Spleen (tissue), 3 donors: ENCODE measurements at regions not wholly inside any gene's neighbourhood (a gene's known extent, or its start where the extent isn't known, plus 50 kb on each side); places are given as distances from the start of the nearest gene placed in this dataset.

Experiments
- POLR2A ChIP-seq, 3 donors: fragments of 450-650 bp; IDR thresholded peaks; one replicate each; pipeline ENCODE4 v1.5.1; 2017; ENCODE audit warnings: antibody characterized with exemption in 3 of 3, mild to moderate bottlenecking in 1 of 3
- POLR2AphosphoS5 ChIP-seq, 3 donors: sonication (generic); formaldehyde crosslinking; IDR thresholded peaks; one replicate each; pipeline ENCODE4 v1.5.1; 2017; ENCODE audit warnings: antibody characterized with exemption in 3 of 3

DNA sequence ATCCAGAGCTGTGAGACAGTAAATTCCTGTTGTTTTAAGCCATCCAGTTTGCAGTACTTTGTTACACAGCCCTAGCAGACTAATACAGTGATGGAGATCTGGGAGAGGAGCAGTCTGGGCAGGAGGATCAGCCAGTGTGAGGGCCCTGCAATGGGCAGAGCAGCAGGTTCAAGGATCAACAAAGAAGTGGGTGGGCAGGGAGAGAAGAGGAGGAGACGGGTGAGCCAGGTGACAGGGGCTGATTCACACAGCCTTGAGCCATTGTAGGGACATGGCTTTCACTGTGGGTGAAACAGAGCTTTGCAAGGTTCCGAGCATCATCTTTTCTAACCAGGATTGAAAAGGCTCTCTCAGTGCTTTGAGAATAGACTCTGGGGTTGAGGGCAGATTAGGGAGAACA lies 88.2 kb upstream of the MVB12B start:
- TF ChIP-seq POLR2A (IDR thresholded peaks at IDR 0.05) (no peak), POLR2AphosphoS5 (IDR thresholded peaks at IDR 0.05) (no peak)
